Small intestine (tissue), 7 donors: ENCODE measurements at regions not wholly inside any gene's neighbourhood (a gene's known extent, or its start where the extent isn't known, plus 50 kb on each side); places are given as distances from the start of the nearest gene placed in this dataset.

Experiments used
- DNase-seq, 2 donors: peaks; one replicate each; pipeline versions ENCODE4 v3.0.0 to v3.0.0-alpha.2; 2013
- FAIRE-seq: peaks from 2 replicates; lab custom pipeline; 2012; peaks lifted over from hg19 to GRCh38; lab: Jason Lieb, UNC
- H3K27ac ChIP-seq, 3 donors: one replicate each; pipeline ENCODE4 v1.5.1; 2013; ENCODE audit warnings: low read length in 2 of 3, mild to moderate bottlenecking in 2 of 3, control low read depth in 1 of 3, inconsistent platforms in 1 of 3, low read depth in 1 of 3, moderate library complexity in 1 of 3
- H3K27me3 ChIP-seq, 3 donors: one replicate each; pipeline ENCODE4 v1.6.1; 2013; ENCODE audit warnings: low read length in 3 of 3, inconsistent platforms in 1 of 3; ENCODE audit not compliant: control insufficient read depth in 3 of 3, insufficient read depth in 3 of 3
- H3K36me3 ChIP-seq, 3 donors: one replicate each; pipeline ENCODE4 v1.6.1; 2013; ENCODE audit warnings: low read length in 3 of 3, inconsistent platforms in 1 of 3, low read depth in 1 of 3, mild to moderate bottlenecking in 1 of 3, moderate library complexity in 1 of 3; ENCODE audit not compliant: control insufficient read depth in 3 of 3, insufficient read depth in 2 of 3
- H3K4me1 ChIP-seq, 3 donors: one replicate each; pipeline ENCODE4 v1.6.1; 2013; ENCODE audit warnings: low read length in 2 of 3, inconsistent platforms in 1 of 3, low read depth in 1 of 3, mild to moderate bottlenecking in 1 of 3, moderate library complexity in 1 of 3; ENCODE audit not compliant: control insufficient read depth in 3 of 3, insufficient read depth in 2 of 3
- H3K4me3 ChIP-seq, 3 donors: one replicate each; pipeline ENCODE4 v1.5.1; 2013; ENCODE audit warnings: low read length in 3 of 3, control low read depth in 1 of 3, inconsistent platforms in 1 of 3, low read depth in 1 of 3, mild to moderate bottlenecking in 1 of 3, moderate library complexity in 1 of 3
- H3K9me3 ChIP-seq, 2 donors: one replicate each; pipeline ENCODE4 v1.6.1; 2013; ENCODE audit warnings: low read depth in 1 of 2, low read length in 1 of 2; ENCODE audit not compliant: control insufficient read depth in 2 of 2, insufficient read depth in 1 of 2
- WGBS, 3 donors: extraction: QIAGEN DNeasy Blood & Tissue Kit; methylation state at CpG; one replicate each; pipeline ENCODE4 v1.1.7; 2013; 5-methylcytosine and 5-hydroxymethylcytosine counted together
- donor health status: healthy with polysubstance abuse.
- donor health status: control.
- donor health status: control.
- donor health status: Bipolar disorder and iron deficiency.
- donor health status: healthy.

DNA sequence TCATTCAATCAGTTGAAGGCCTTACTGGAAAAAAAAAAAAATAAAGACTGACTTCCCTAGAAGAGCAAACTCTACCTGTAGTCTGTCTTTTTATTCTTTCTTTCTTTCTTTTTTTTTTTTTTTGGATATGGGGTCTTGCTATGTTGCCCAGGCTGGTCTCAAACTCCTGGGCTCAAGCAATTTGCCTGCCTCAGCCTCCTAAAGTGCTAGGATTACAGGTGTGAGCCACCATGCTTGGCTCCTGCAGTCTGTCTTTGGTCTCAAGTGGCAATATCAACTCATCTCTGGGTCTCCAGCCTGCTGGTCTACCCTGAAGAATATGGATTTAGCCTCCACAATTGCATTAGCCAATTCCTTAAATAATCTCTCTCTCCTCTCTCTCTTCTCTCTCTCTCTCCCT, 167.7 kb upstream of the P2RY1 start:
- Histone ChIP-seq H3K4me1 (no peaks in the 10 kb centered on the region), H3K4me3 (no peak overlapping the region), H3K36me3 (no peaks in the 10 kb centered on the region), H3K27ac (no peak overlapping the region), H3K27me3 (no peaks in the 10 kb centered on the region), H3K9me3 (no peaks in the 10 kb centered on the region)
- FAIRE-seq, result no peak
- no peak for DNase-seq

- no peak for DNase-seq
- Histone ChIP-seq H3K9me3 (no peaks in the 10 kb centered on the region), H3K27me3 (no peaks in the 10 kb centered on the region), H3K27ac (no peak overlapping the region), H3K36me3 (no peaks in the 10 kb centered on the region), H3K4me3 (no peak overlapping the region), H3K4me1 (no peaks in the 10 kb centered on the region)
- FAIRE-seq, result no peak
- WGBS, 3 donors, result 87 to 97% (median 89%) methylated on average over 4 of the region's 4 CpGs
Observed at GRCh38 chr3:152669560-152669959, 165.4 kb upstream of the P2RY1 start.

- Histone ChIP-seq H3K4me1 (no peaks in the 10 kb centered on the region), H3K4me3 (no peak overlapping the region), H3K27ac (no peak overlapping the region), H3K9me3 (no peaks in the 10 kb centered on the region), H3K27me3 (no peaks in the 10 kb centered on the region), H3K36me3 (no peaks in the 10 kb centered on the region)
- no peak for DNase-seq
- 52 to 85% (median 65%) methylated on average over 8 of the region's 8 CpGs for WGBS, 3 donors
- no peak for FAIRE-seq
Observed at GRCh38 chr3:152671446-152672319, 163.2 kb upstream of the P2RY1 start.

- Histone ChIP-seq H3K4me1 (no peaks in the 10 kb centered on the region), H3K27me3 (no peaks in the 10 kb centered on the region), H3K27ac (no peak overlapping the region), H3K4me3 (no peak overlapping the region), H3K36me3 (no peaks in the 10 kb centered on the region), H3K9me3 (no peaks in the 10 kb centered on the region)
- no peak for FAIRE-seq
- WGBS, 3 donors, result 61 to 71% (median 64%) methylated on average over 3 of the region's 3 CpGs
- no peak for DNase-seq
Observed at GRCh38 chr3:152672320-152672649, 162.6 kb upstream of the P2RY1 start.

DNA sequence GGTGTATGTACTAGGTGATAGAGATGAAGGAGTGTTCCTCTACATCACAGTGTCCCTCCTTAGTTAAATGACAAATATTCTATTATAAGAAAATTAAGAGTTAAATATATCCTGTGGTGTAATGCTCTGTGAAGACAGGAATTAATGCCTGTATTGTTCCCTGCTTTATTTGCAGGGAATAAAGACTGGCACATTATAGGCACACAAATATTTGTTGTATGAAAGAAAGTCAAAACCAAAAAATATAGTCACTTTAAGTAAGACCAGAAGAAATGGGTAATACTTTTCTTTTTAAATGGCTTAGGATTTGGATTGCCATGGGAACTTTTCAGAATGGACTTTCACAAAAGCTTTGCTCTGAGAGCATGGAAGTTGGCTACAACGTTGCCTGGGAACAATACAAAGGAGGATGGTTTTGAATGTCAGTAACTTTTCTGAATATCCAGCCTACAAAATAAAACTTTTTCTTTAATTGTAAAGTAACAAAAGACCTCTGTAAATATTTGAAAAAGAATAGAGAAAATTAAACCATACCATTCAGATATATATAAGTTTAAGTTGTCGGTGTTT, 158.0 kb upstream of the P2RY1 start:
- H3K27ac ChIP-seq, result no peak overlapping the region
- no peaks in the 10 kb centered on the region for H3K36me3 ChIP-seq
- no peaks in the 10 kb centered on the region for H3K9me3 ChIP-seq
- no peak for FAIRE-seq
- no peak overlapping the region for H3K4me3 ChIP-seq
- no peak for DNase-seq
- H3K4me1 ChIP-seq, result no peaks in the 10 kb centered on the region
- 82 to 92% (median 82%) methylated on average over 2 of the region's 2 CpGs for WGBS, 3 donors
- no peaks in the 10 kb centered on the region for H3K27me3 ChIP-seq

DNA sequence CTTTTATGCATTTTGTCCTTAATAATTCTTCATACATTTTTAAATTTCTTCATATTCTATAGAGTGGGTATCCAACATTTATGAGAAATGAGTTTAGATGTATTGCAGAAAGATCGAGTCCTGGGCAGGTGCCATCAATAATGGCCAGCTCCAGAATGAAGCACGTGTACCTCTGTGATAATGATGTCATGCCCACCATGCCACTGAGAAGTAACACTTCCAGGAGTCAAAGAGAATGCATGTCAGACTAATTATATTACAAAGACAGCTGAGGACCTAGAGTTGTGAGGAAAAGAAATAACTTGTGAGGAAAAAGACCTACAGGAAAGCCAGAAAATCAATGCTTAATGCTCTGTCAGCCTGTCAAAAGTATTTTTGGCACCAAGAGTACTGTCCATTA, 157.4 kb upstream of the P2RY1 start:
- H3K4me3 ChIP-seq, result no peak overlapping the region
- H3K27me3 ChIP-seq, result no peaks in the 10 kb centered on the region
- DNase-seq, result no peak
- 65 to 77% (median 69%) methylated on average over 2 of the region's 2 CpGs for WGBS, 3 donors
- no peaks in the 10 kb centered on the region for H3K36me3 ChIP-seq
- H3K27ac ChIP-seq, result no peak overlapping the region
- no peaks in the 10 kb centered on the region for H3K4me1 ChIP-seq
- no peak for FAIRE-seq
- no peaks in the 10 kb centered on the region for H3K9me3 ChIP-seq

DNA sequence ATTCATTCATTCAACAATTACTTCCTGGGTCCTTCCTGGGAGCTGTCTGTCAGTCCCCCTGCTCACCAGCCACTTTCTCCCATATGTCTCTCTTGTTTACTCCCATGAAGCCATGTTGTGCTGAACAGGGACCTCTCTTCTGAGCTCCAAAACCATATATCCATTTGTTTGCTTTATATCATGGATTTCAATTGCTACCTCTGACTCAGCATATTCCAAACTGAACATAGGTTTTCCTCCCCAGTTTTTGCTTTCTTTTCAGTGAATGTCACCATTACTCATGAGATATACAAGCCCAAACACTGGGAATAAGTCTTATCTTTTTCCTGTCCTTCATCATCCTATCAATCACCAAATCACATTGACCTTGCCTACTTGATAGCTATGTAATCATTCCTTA, 152.5 kb upstream of the P2RY1 start:
- Histone ChIP-seq H3K4me1 (no peaks in the 10 kb centered on the region), H3K36me3 (no peaks in the 10 kb centered on the region), H3K27me3 (no peaks in the 10 kb centered on the region), H3K9me3 (peaks cover 0 to 8% of the 10 kb centered on the region in 2 donors), H3K27ac (no peak overlapping the region), H3K4me3 (no peak overlapping the region)
- DNase-seq (no peak), FAIRE-seq (no peak)

DNA sequence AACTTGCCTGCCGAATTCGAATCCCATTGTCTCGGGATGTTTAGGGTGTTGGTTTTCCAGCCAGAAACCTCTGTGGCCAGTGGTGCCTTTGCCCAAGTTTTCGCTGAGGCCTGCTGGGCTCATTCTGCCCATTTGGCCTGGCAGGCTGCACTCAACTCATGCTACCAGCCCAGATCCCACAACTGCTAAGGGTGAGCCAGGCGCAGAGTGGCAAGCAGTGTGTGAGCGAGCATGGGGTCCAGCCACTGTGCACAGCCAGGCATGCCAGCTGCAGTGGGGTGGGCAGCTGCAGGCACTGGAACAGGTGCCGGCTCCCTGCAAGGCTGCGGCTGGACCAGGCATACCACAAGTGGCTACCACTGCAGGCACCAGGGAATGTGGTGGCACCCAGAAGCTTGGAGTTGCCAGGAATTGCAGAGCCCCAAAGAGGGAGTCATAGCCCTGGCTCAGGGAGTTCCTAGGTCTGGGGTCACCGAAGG, 151.4 kb upstream of the P2RY1 start:
- no peak overlapping the region for H3K4me3 ChIP-seq
- no peaks in the 10 kb centered on the region for H3K4me1 ChIP-seq
- DNase-seq (no peak), FAIRE-seq (no peak)
- no peaks in the 10 kb centered on the region for H3K27me3 ChIP-seq
- H3K36me3 ChIP-seq, result no peaks in the 10 kb centered on the region
- no peak overlapping the region for H3K27ac ChIP-seq
- 92 to 96% (median 93%) methylated on average over 9 of the region's 9 CpGs for WGBS, 3 donors
- peaks cover 0 to 8% of the 10 kb centered on the region in 2 donors for H3K9me3 ChIP-seq
